Hepatocyte (in vitro differentiated cells): ENCODE measurements at regions not wholly inside any gene's neighbourhood (a gene's known extent, or its start where the extent isn't known, plus 50 kb on each side); places are given as distances from the start of the nearest gene placed in this dataset.

Source experiments
- DNase-seq: peaks from one replicate; pipeline ENCODE4 v3.0.0-alpha.2; 2016; ENCODE audit warnings: low spot score
- H2AFZ ChIP-seq: fragments of 200-600 bp; sonication (generic); 2 replicates; pipeline ENCODE4 v1.6.0; 2016; ENCODE audit warnings: antibody characterized with exemption, mild to moderate bottlenecking
- H3K27ac ChIP-seq: fragments of 200-600 bp; sonication (generic); 2 replicates; pipeline ENCODE4 v1.5.1; 2016; ENCODE audit warnings: mild to moderate bottlenecking
- H3K27me3 ChIP-seq: fragments of 200-600 bp; sonication (generic); 2 replicates; pipeline ENCODE4 v1.6.1; 2016
- H3K36me3 ChIP-seq: fragments of 200-600 bp; sonication (generic); replicated peaks from 2 replicates; pipeline ENCODE4 v1.5.1; 2016; ENCODE audit warnings: low read depth; ENCODE audit not compliant: insufficient read depth
- H3K4me1 ChIP-seq: fragments of 200-600 bp; sonication (generic); 2 replicates; pipeline ENCODE4 v1.5.1; 2016; ENCODE audit warnings: mild to moderate bottlenecking, moderate library complexity; ENCODE audit not compliant: insufficient read depth
- H3K4me2 ChIP-seq: fragments of 200-600 bp; sonication (generic); 2 replicates; pipeline ENCODE4 v1.6.0; 2016
- H3K4me3 ChIP-seq: fragments of 200-600 bp; sonication (generic); 2 replicates; pipeline ENCODE4 v1.5.1; 2016; ENCODE audit warnings: mild to moderate bottlenecking
- H3K79me2 ChIP-seq: fragments of 200-600 bp; sonication (generic); 2 replicates; pipeline ENCODE4 v1.6.0; 2017; ENCODE audit warnings: mild to moderate bottlenecking
- H3K9me2 ChIP-seq: fragments of 200-600 bp; sonication (generic); replicated peaks from 2 replicates; pipeline ENCODE4 v1.6.0; 2017; ENCODE audit warnings: mild to moderate bottlenecking; ENCODE audit not compliant: insufficient read depth
- H3K9me3 ChIP-seq: fragments of 200-600 bp; sonication (generic); 2 replicates; pipeline ENCODE4 v1.5.1; 2016; ENCODE audit warnings: low read depth, mild to moderate bottlenecking
- H4K20me1 ChIP-seq: fragments of 200-600 bp; sonication (generic); 2 replicates; pipeline ENCODE4 v1.6.0; 2016; ENCODE audit warnings: mild to moderate bottlenecking; ENCODE audit not compliant: insufficient read depth, poor library complexity, severe bottlenecking
- EZH2 ChIP-seq: fragments of 200-600 bp; sonication (generic); IDR thresholded peaks from 2 replicates; pipeline ENCODE4 v1.6.1; 2016; ENCODE audit warnings: antibody characterized with exemption, mild to moderate bottlenecking, borderline replicate concordance
- EZH2phosphoT487 ChIP-seq: fragments of 200-600 bp; sonication (generic); IDR thresholded peaks from one replicate; pipeline ENCODE4 v1.6.1; 2018; ENCODE audit warnings: antibody characterized with exemption, mild to moderate bottlenecking, low read depth, moderate library complexity; ENCODE audit not compliant: unreplicated experiment, severe bottlenecking
- WGBS: methylation state at CpG from one replicate; pipeline ENCODE4 v1.1.6; 2016; ENCODE audit warnings: low lambda C conversion rate; ENCODE audit errors: missing lambda C conversion rate; 5-methylcytosine and 5-hydroxymethylcytosine counted together
- TF ChIP-seq, protein P1 (sequence below): fragments of 200-600 bp; sonication (generic); IDR thresholded peaks from 2 replicates; pipeline ENCODE4 v1.5.1; 2016; ENCODE audit warnings: antibody characterized with exemption, mild to moderate bottlenecking; ENCODE audit not compliant: poor library complexity

DNA sequence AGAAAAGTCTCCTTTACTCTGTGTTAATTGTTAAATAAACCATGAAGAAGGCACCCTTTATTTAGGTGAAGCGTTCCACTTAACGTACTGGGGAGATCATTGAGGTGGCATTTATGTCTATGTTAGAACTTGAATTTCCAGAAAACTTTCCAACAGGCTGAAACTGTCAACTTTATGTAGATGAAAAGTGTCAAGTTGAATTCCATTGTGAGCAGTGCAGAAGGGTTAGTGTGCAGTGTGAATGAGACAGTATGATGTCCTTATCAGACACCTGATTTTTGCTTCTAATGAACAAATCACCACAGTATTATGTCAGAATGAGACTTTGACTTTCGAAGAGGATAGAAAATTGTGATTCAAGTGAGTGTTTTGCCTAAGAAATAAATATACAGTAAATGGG, 761.6 kb upstream of the SEMA6A start:
- Histone ChIP-seq H3K27me3 (no peaks in the 10 kb centered on the region), H3K4me1 (no peaks in the 10 kb centered on the region), H3K9me2 (no peaks in the 10 kb centered on the region), H3K9me3 (no peaks in the 10 kb centered on the region), H3K79me2 (no peaks in the 10 kb centered on the region), H3K27ac (no peak overlapping the region), H2AFZ (no peak overlapping the region), H4K20me1 (no peaks in the 10 kb centered on the region), H3K4me2 (no peak overlapping the region), H3K36me3 (no peaks in the 10 kb centered on the region), H3K4me3 (no peak overlapping the region)
- TF ChIP-seq, protein P1, sequence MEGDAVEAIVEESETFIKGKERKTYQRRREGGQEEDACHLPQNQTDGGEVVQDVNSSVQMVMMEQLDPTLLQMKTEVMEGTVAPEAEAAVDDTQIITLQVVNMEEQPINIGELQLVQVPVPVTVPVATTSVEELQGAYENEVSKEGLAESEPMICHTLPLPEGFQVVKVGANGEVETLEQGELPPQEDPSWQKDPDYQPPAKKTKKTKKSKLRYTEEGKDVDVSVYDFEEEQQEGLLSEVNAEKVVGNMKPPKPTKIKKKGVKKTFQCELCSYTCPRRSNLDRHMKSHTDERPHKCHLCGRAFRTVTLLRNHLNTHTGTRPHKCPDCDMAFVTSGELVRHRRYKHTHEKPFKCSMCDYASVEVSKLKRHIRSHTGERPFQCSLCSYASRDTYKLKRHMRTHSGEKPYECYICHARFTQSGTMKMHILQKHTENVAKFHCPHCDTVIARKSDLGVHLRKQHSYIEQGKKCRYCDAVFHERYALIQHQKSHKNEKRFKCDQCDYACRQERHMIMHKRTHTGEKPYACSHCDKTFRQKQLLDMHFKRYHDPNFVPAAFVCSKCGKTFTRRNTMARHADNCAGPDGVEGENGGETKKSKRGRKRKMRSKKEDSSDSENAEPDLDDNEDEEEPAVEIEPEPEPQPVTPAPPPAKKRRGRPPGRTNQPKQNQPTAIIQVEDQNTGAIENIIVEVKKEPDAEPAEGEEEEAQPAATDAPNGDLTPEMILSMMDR, result no peak
- no peak for TF ChIP-seq EZH2phosphoT487
- WGBS, result 79% methylated on average over 3 of the region's 3 CpGs
- DNase-seq, result no peak

DNA sequence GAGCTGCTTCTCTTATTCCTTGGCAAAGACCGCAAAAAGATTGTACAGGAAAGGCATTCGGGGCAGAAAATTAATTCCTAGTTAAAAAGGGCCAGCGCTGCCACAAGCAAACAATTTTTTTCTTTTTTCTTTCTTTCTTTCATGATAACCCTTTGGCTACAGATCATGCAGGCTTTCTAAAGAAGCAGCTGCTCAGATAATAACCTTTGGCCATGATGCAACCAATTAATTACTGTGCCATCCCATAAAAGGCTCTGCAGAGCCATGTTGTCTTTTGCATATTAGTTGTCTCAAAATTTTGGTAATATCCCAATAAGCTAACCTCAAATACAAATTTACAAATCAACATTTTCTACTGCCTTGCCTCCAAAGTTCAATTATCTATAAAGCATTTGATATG, 758.4 kb upstream of the SEMA6A start:
- Histone ChIP-seq H3K4me1 (no peaks in the 10 kb centered on the region), H3K36me3 (no peaks in the 10 kb centered on the region), H3K79me2 (no peaks in the 10 kb centered on the region), H3K9me2 (no peaks in the 10 kb centered on the region), H3K27me3 (no peaks in the 10 kb centered on the region), H2AFZ (no peak overlapping the region), H3K4me2 (no peak overlapping the region), H3K27ac (no peak overlapping the region), H3K9me3 (no peaks in the 10 kb centered on the region), H3K4me3 (no peak overlapping the region), H4K20me1 (no peaks in the 10 kb centered on the region)
- 98% methylated on average over 3 of the region's 3 CpGs for WGBS
- no peak for DNase-seq
- TF ChIP-seq EZH2phosphoT487 (no peak), EZH2 (no peak)
- TF ChIP-seq, protein P1, result no peak

DNA sequence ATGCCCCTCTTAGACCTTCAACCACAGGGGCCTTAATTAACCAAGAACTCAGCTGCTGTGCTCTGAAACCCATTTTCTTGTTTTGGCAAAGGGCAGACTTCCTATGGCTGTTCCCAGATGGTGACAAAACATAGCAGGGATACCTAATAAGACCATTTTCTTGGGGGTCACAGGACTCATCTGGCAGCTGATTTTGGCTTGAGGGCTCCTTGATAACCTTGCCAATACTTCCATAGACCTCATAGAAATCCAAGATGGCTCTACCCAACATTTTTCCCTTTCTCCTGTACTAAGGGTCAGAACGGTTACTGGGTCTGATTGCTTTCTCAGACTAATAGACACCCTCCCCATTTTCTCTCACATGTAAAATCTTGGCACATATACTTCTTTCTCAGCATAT, 757.7 kb upstream of the SEMA6A start:
- H3K9me2 ChIP-seq, result no peaks in the 10 kb centered on the region
- no peak overlapping the region for H3K4me2 ChIP-seq
- no peaks in the 10 kb centered on the region for H3K79me2 ChIP-seq
- no peaks in the 10 kb centered on the region for H3K36me3 ChIP-seq
- TF ChIP-seq, protein P1, result no peak
- TF ChIP-seq EZH2phosphoT487 (no peak), EZH2 (no peak)
- no peak overlapping the region for H3K4me3 ChIP-seq
- no peak for DNase-seq
- WGBS, result 94% methylated on average over 1 of the region's 1 CpG
- no peak overlapping the region for H2AFZ ChIP-seq
- H4K20me1 ChIP-seq, result no peaks in the 10 kb centered on the region
- no peaks in the 10 kb centered on the region for H3K9me3 ChIP-seq
- no peak overlapping the region for H3K27ac ChIP-seq
- no peaks in the 10 kb centered on the region for H3K27me3 ChIP-seq
- H3K4me1 ChIP-seq, result no peaks in the 10 kb centered on the region

DNA sequence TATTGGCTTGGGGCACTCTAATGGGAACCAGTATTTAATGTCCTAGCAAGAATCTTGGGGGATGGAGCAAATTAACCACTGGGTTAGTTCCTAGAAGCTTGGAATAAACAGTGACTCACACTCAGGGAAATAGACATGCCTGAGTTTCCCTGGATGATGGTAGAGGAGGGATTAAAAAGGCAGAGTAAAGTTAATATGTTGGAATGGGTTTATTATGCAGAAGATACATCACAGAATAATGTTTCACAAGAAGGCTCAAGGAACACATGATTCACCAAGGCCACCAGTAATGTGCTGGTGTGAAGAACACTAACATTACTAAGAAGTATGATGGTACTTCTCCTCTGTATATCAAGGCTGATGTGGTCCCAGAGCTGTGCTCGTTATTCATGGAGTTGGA, 752.9 kb upstream of the SEMA6A start:
- no peaks in the 10 kb centered on the region for H3K36me3 ChIP-seq
- no peak overlapping the region for H3K27ac ChIP-seq
- H3K9me3 ChIP-seq, result no peaks in the 10 kb centered on the region
- H3K4me3 ChIP-seq, result no peak overlapping the region
- WGBS, result 76% methylated on average over 1 of the region's 1 CpG
- no peaks in the 10 kb centered on the region for H3K4me1 ChIP-seq
- no peaks in the 10 kb centered on the region for H3K79me2 ChIP-seq
- no peaks in the 10 kb centered on the region for H3K9me2 ChIP-seq
- H4K20me1 ChIP-seq, result no peaks in the 10 kb centered on the region
- H3K4me2 ChIP-seq, result no peak overlapping the region
- no peaks in the 10 kb centered on the region for H3K27me3 ChIP-seq
- H2AFZ ChIP-seq, result no peak overlapping the region
- TF ChIP-seq, protein P1, result no peak
- TF ChIP-seq EZH2phosphoT487 (no peak), EZH2 (no peak)
- DNase-seq, result no peak
